Testis (tissue), 2 donors: ENCODE measurements at regions not wholly inside any gene's neighbourhood (a gene's known extent, or its start where the extent isn't known, plus 50 kb on each side); places are given as distances from the start of the nearest gene placed in this dataset.

Experiments used
- POLR2A ChIP-seq: fragments of 450-650 bp; IDR thresholded peaks from one replicate; pipeline ENCODE4 v1.6.1; 2017; ENCODE audit warnings: antibody characterized with exemption, mild to moderate bottlenecking, moderate library complexity
- TF ChIP-seq, protein P1 (sequence below), 3 experiments: fragments of 450-650 bp in 2 of 3; fragments of 200-600 bp in 1 of 3; sonication (generic) in 1 of 3; IDR thresholded peaks; one replicate each; pipeline ENCODE4 v1.5.1; 2016 to 2019; ENCODE audit warnings: antibody characterized with exemption in 3 of 3, mild to moderate bottlenecking in 2 of 3, moderate library complexity in 1 of 3

DNA sequence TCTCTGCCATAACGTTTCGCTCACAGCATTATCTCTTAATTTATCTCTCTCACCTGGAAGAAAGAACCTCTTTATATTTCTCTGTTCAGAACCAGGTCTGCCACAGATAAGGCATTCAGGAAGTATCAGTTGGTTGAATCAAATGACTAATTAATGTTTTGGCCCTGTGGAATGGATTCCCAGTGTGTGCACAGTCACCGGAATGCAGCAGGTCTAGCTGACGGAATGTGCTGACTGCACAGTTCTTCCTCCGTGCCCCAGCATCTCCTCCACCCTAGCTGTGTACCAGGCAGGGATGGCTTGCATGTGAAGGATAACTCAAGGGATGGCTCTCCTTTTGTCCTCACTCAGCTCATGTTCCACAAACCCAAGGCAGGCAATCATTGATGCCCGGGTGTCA is 141.8 kb upstream of the MSX1 start:
- no peak for TF ChIP-seq POLR2A
- TF ChIP-seq, protein P1, sequence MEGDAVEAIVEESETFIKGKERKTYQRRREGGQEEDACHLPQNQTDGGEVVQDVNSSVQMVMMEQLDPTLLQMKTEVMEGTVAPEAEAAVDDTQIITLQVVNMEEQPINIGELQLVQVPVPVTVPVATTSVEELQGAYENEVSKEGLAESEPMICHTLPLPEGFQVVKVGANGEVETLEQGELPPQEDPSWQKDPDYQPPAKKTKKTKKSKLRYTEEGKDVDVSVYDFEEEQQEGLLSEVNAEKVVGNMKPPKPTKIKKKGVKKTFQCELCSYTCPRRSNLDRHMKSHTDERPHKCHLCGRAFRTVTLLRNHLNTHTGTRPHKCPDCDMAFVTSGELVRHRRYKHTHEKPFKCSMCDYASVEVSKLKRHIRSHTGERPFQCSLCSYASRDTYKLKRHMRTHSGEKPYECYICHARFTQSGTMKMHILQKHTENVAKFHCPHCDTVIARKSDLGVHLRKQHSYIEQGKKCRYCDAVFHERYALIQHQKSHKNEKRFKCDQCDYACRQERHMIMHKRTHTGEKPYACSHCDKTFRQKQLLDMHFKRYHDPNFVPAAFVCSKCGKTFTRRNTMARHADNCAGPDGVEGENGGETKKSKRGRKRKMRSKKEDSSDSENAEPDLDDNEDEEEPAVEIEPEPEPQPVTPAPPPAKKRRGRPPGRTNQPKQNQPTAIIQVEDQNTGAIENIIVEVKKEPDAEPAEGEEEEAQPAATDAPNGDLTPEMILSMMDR (IDR thresholded peaks at IDR 0.05) = no peak
